Prostate gland (tissue), 2 donors: ENCODE measurements at regions not wholly inside any gene's neighbourhood (a gene's known extent, or its start where the extent isn't known, plus 50 kb on each side); places are given as distances from the start of the nearest gene placed in this dataset.

ENCODE experiments used
- DNase-seq: peaks from one replicate; pipeline ENCODE4 v3.0.0-alpha.2; 2019; ENCODE audit warnings: low spot score
- H3K27ac ChIP-seq, 2 donors: fragments of 200-600 bp; sonication (generic); 2 replicates each; pipeline ENCODE4 v1.5.1; 2017 to 2019
- H3K27me3 ChIP-seq: fragments of 200-600 bp; sonication (generic); replicated peaks from 2 replicates; pipeline ENCODE4 v1.5.1; 2019; ENCODE audit not compliant: insufficient read depth
- H3K36me3 ChIP-seq, 2 donors: fragments of 200-600 bp; sonication (generic); 1 replicate in 1 of 2; 2 replicates in 1 of 2; pipeline versions ENCODE4 v1.5.1 to v1.8.1; 2017 to 2019
- H3K4me1 ChIP-seq: fragments of 200-600 bp; sonication (generic); replicated peaks from 2 replicates; pipeline ENCODE4 v1.5.1; 2019
- H3K4me3 ChIP-seq, 2 donors: fragments of 200-600 bp; sonication (generic); 2 replicates each; pipeline ENCODE4 v1.5.1; 2017 to 2019
- H3K9me3 ChIP-seq: fragments of 200-600 bp; sonication (generic); 2 replicates; pipeline ENCODE4 v1.5.1; 2017
- CTCF ChIP-seq, 4 experiments: fragments of 200-600 bp in 2 of 4; fragments of 450-650 bp in 2 of 4; sonication (generic) in 2 of 4; IDR thresholded peaks; 1 replicate in 3 of 4; 2 replicates in 1 of 4; pipeline ENCODE4 v1.5.1; 2016 to 2019; ENCODE audit warnings: antibody characterized with exemption in 4 of 4, mild to moderate bottlenecking in 2 of 4, moderate library complexity in 2 of 4
- POLR2A ChIP-seq: fragments of 450-650 bp; IDR thresholded peaks from one replicate; pipeline ENCODE4 v1.6.1; 2016; ENCODE audit warnings: antibody characterized with exemption, mild to moderate bottlenecking
- POLR2AphosphoS5 ChIP-seq: sonication (generic); formaldehyde crosslinking; IDR thresholded peaks from one replicate; pipeline ENCODE4 v1.6.1; 2017; ENCODE audit warnings: antibody characterized with exemption
- WGBS: methylation state at CpG from one replicate; pipeline ENCODE4 v1.1.5; 2018; 5-methylcytosine and 5-hydroxymethylcytosine counted together
- intact Hi-C: fragments of 100-400 bp; cut with DNase I; formaldehyde crosslinking; loops from one replicate; pipeline ENCODE4 v1.14.2; 2022

- no peak for TF ChIP-seq POLR2A
- WGBS = 87% methylated on average over 10 of the region's 10 CpGs
- Histone ChIP-seq H3K4me1 (no peaks in the 10 kb centered on the region), H3K36me3 (no peaks in the 10 kb centered on the region), H3K27ac (no peak overlapping the region), H3K4me3 (no peak overlapping the region), H3K9me3 (no peaks in the 10 kb centered on the region), H3K27me3 (peaks cover 7% of the 10 kb centered on the region)
- DNase-seq = no peak
- intact Hi-C loops = no loop called here
Observed at GRCh38 chr10:129393812-129394211, 73.2 kb upstream of the MGMT start.

- intact Hi-C loops = no loop called here
- WGBS = 50% methylated on average over 25 of the region's 25 CpGs
- H3K4me3 ChIP-seq = no peak overlapping the region
- H3K27ac ChIP-seq = no peak overlapping the region
- H3K27me3 ChIP-seq = peaks cover 7% of the 10 kb centered on the region
- DNase-seq = no peak
- no peak for TF ChIP-seq CTCF (IDR thresholded peaks at IDR 0.05)
- no peak for TF ChIP-seq POLR2A
- TF ChIP-seq POLR2AphosphoS5 = no peak
- H3K36me3 ChIP-seq = no peaks in the 10 kb centered on the region
- no peaks in the 10 kb centered on the region for H3K9me3 ChIP-seq
- H3K4me1 ChIP-seq = no peaks in the 10 kb centered on the region
Observed at GRCh38 chr10:129394518-129395328, 72.3 kb upstream of the MGMT start.

GRCh38 chr10:129396021-129396722, 70.9 kb upstream of the MGMT start:
- Histone ChIP-seq H3K27ac (no peak overlapping the region), H3K9me3 (no peaks in the 10 kb centered on the region), H3K27me3 (peaks cover 6% of the 10 kb centered on the region), H3K36me3 (no peaks in the 10 kb centered on the region), H3K4me3 (no peak overlapping the region), H3K4me1 (no peaks in the 10 kb centered on the region)
- intact Hi-C loops = no loop called here
- 58% methylated on average over 22 of the region's 22 CpGs for WGBS
- TF ChIP-seq CTCF (IDR thresholded peaks at IDR 0.05) (no peak), POLR2AphosphoS5 (no peak), POLR2A (no peak)
- DNase-seq = no peak

GRCh38 chr10:129397198-129397974, 69.7 kb upstream of the MGMT start:
- no peak overlapping the region for H3K4me3 ChIP-seq
- H3K9me3 ChIP-seq = no peaks in the 10 kb centered on the region

GRCh38 chr10:129398711-129399141, 68.3 kb upstream of the MGMT start:
- WGBS = 60% methylated on average over 2 of the region's 2 CpGs
- Histone ChIP-seq H3K4me1 (no peaks in the 10 kb centered on the region), H3K4me3 (no peak overlapping the region), H3K27me3 (peaks cover 3% of the 10 kb centered on the region), H3K9me3 (no peaks in the 10 kb centered on the region), H3K27ac (no peak overlapping the region), H3K36me3 (no peaks in the 10 kb centered on the region)
- DNase-seq = no peak
- intact Hi-C loops = no loop called here
- TF ChIP-seq POLR2AphosphoS5 = no peak
- no peak for TF ChIP-seq CTCF (IDR thresholded peaks at IDR 0.05)
- no peak for TF ChIP-seq POLR2A

More at GRCh38 chr10:129397198-129397974, 69.7 kb upstream of the MGMT start:
- WGBS = 83% methylated on average over 16 of the region's 16 CpGs
- Histone ChIP-seq H3K36me3 (no peaks in the 10 kb centered on the region), H3K27me3 (peaks cover 6% of the 10 kb centered on the region), H3K27ac (no peak overlapping the region), H3K4me1 (no peaks in the 10 kb centered on the region)
- intact Hi-C loops = no loop called here
- TF ChIP-seq POLR2AphosphoS5 (no peak), POLR2A (no peak)
- DNase-seq = no peak
